ELR (cell line): ENCODE measurements at regions not wholly inside any gene's neighbourhood (a gene's known extent, or its start where the extent isn't known, plus 50 kb on each side); places are given as distances from the start of the nearest gene placed in this dataset.

Source experiments
- DNase-seq: peaks from one replicate; pipeline ENCODE4 v3.0.0-alpha.2; 2015; ENCODE audit warnings: low read depth

- DNase-seq, result no peak
These were observed 110.3 kb upstream of the TDRD3 start for GRCh38 chr13:60286707-60287106.

- DNase-seq, result no peak
These were observed 108.5 kb upstream of the TDRD3 start for GRCh38 chr13:60288569-60288968.

GRCh38 chr13:60303166-60303565 lies 93.9 kb upstream of the TDRD3 start:
- DNase-seq, result no peak

GRCh38 chr13:60311527-60311926 lies 85.5 kb upstream of the TDRD3 start:
- DNase-seq, result no peak

- no peak for DNase-seq
These were observed 84.0 kb upstream of the TDRD3 start for GRCh38 chr13:60312851-60313505.

- DNase-seq, result no peak
These were observed 78.8 kb upstream of the TDRD3 start for GRCh38 chr13:60318186-60318585.

GRCh38 chr13:60324131-60324530 lies 72.9 kb upstream of the TDRD3 start:
- DNase-seq, result no peak

- DNase-seq, result peak; percentile 6
These were observed 70.7 kb upstream of the TDRD3 start for GRCh38 chr13:60326273-60326672.

GRCh38 chr13:60327511-60327910 lies 69.5 kb upstream of the TDRD3 start:
- DNase-seq, result no peak

GRCh38 chr13:60328073-60328472 lies 68.9 kb upstream of the TDRD3 start:
- no peak for DNase-seq

- DNase-seq, result peak; percentile 47
These were observed 67.6 kb upstream of the TDRD3 start for GRCh38 chr13:60329221-60329923.

- no peak for DNase-seq
These were observed 65.6 kb upstream of the TDRD3 start for GRCh38 chr13:60331249-60332012.

- DNase-seq, result no peak
These were observed 64.3 kb upstream of the TDRD3 start for GRCh38 chr13:60332682-60333081.

GRCh38 chr13:60334310-60334709 lies 62.7 kb upstream of the TDRD3 start:
- no peak for DNase-seq

- peak; percentile 48 for DNase-seq
These were observed 61.5 kb upstream of the TDRD3 start for GRCh38 chr13:60335531-60335930.

- no peak for DNase-seq
These were observed 58.3 kb upstream of the TDRD3 start for GRCh38 chr13:60338754-60339153.

- DNase-seq, result no peak
These were observed 53.0 kb upstream of the TDRD3 start for GRCh38 chr13:60343978-60344377.

- no peak for DNase-seq
These were observed 49.8 kb upstream of the TDRD3 start for GRCh38 chr13:60347174-60347573.
